GM23248 (cell line): ENCODE measurements at regions not wholly inside any gene's neighbourhood (a gene's known extent, or its start where the extent isn't known, plus 50 kb on each side); places are given as distances from the start of the nearest gene placed in this dataset.
"Not testable (repeated sequence)": the region's sequence is repeated elsewhere in the genome, so short reads cannot be mapped to it uniquely, and the experiment has no call there.

Experiments
- EZH2 ChIP-seq: fragments of 200-600 bp; sonication (generic); IDR thresholded peaks from 2 replicates; pipeline ENCODE4 v1.6.1; 2018; ENCODE audit warnings: antibody characterized with exemption, mild to moderate bottlenecking; ENCODE audit not compliant: insufficient read depth, poor library complexity, severe bottlenecking
- EZH2phosphoT487 ChIP-seq: fragments of 200-600 bp; sonication (generic); IDR thresholded peaks from 2 replicates; pipeline ENCODE4 v1.6.1; 2018; ENCODE audit warnings: antibody characterized with exemption, moderate library complexity, mild to moderate bottlenecking, low read depth; ENCODE audit not compliant: insufficient read depth

GRCh38 chr7:150119966-150120365, 203.2 kb upstream of the LRRC61 start:
- not testable (repeated sequence) for TF ChIP-seq EZH2, EZH2phosphoT487
